ENCODE measurements at regions not wholly inside any gene's neighbourhood (a gene's known extent, or its start where the extent isn't known, plus 50 kb on each side); places are given as distances from the start of the nearest gene placed in this dataset.
"Not testable (repeated sequence)": the region's sequence is repeated elsewhere in the genome, so short reads cannot be mapped to it uniquely, and the experiment has no call there.

- TF ChIP-seq, protein P1, sequence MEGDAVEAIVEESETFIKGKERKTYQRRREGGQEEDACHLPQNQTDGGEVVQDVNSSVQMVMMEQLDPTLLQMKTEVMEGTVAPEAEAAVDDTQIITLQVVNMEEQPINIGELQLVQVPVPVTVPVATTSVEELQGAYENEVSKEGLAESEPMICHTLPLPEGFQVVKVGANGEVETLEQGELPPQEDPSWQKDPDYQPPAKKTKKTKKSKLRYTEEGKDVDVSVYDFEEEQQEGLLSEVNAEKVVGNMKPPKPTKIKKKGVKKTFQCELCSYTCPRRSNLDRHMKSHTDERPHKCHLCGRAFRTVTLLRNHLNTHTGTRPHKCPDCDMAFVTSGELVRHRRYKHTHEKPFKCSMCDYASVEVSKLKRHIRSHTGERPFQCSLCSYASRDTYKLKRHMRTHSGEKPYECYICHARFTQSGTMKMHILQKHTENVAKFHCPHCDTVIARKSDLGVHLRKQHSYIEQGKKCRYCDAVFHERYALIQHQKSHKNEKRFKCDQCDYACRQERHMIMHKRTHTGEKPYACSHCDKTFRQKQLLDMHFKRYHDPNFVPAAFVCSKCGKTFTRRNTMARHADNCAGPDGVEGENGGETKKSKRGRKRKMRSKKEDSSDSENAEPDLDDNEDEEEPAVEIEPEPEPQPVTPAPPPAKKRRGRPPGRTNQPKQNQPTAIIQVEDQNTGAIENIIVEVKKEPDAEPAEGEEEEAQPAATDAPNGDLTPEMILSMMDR (conservative IDR thresholded peaks at IDR 0.05; ENCODE audit: low read length) = not testable (repeated sequence)
- not testable (repeated sequence) for TF ChIP-seq EZH2phosphoT487 (IDR thresholded peaks at IDR 0.05; ENCODE audit: borderline replicate concordance)
Measured at GRCh38 chr5:136447576-136447975, 82.2 kb upstream of the TRPC7 start.

Measured in Loucy (cell line).